Endothelial cell of umbilical vein (primary cell): ENCODE measurements at regions not wholly inside any gene's neighbourhood (a gene's known extent, or its start where the extent isn't known, plus 50 kb on each side); places are given as distances from the start of the nearest gene placed in this dataset.
"Not testable (repeated sequence)": the region's sequence is repeated elsewhere in the genome, so short reads cannot be mapped to it uniquely, and the experiment has no call there.

Experiments
- CTCF ChIP-seq, 2 donors: IDR thresholded peaks; 1 replicate in 1 of 2; 2 replicates in 1 of 2; pipeline ENCODE4 v1.5.1; 2011; ENCODE audit warnings: low read length in 2 of 2, mild to moderate bottlenecking in 2 of 2, moderate library complexity in 2 of 2, control low read depth in 1 of 2, inconsistent platforms in 1 of 2, low read depth in 1 of 2; ENCODE audit not compliant: insufficient read depth in 1 of 2; ENCODE audit errors: extremely low read depth in 1 of 2
- MAX ChIP-seq: IDR thresholded peaks from 2 replicates; pipeline ENCODE4 v1.6.1; 2011; ENCODE audit not compliant: insufficient read depth, insufficient read length
- POLR2AphosphoS5 ChIP-seq: IDR thresholded peaks from 2 replicates; pipeline ENCODE4 v1.6.1; 2012; ENCODE audit warnings: low read depth, mild to moderate bottlenecking, control low read depth, low read length, moderate library complexity; ENCODE audit not compliant: insufficient read depth

GRCh38 chr7:34235101-34235500, 329.8 kb downstream of the BMPER start:
- not testable (repeated sequence) for TF ChIP-seq CTCF (IDR thresholded peaks at IDR 0.05; ENCODE audit: extremely low read depth in 1 of 2, insufficient read depth in 1 of 2, low read depth in 1 of 2, low read length in 2 of 2); POLR2AphosphoS5; MAX
